Keratinocyte (primary cell): ENCODE measurements at regions not wholly inside any gene's neighbourhood (a gene's known extent, or its start where the extent isn't known, plus 50 kb on each side); places are given as distances from the start of the nearest gene placed in this dataset.

Source experiments
- DNase-seq: peaks from one replicate; pipeline ENCODE4 v3.0.0-alpha.2; 2011; ENCODE audit warnings: low read depth, missing footprints, low spot score
- FAIRE-seq: peaks from 2 replicates; lab custom pipeline; 2011; peaks lifted over from hg19 to GRCh38; lab: Jason Lieb, UNC
- H2AFZ ChIP-seq: 2 replicates; pipeline ENCODE4 v1.6.0; 2012; ENCODE audit warnings: low read length, control low read depth, inconsistent platforms; ENCODE audit not compliant: control insufficient read depth
- H3K27ac ChIP-seq: 2 replicates; pipeline ENCODE4 v1.5.1; 2011; ENCODE audit warnings: low read length; ENCODE audit not compliant: control insufficient read depth, insufficient read depth
- H3K27me3 ChIP-seq: 3 replicates; pipeline ENCODE4 v1.6.0; 2011; ENCODE audit warnings: low read length; ENCODE audit not compliant: control insufficient read depth, insufficient read depth; ENCODE audit errors: extremely low read depth
- H3K36me3 ChIP-seq, 2 experiments: 2 replicates in 1 of 2; 3 replicates in 1 of 2; pipeline ENCODE4 v1.5.1; 2011; ENCODE audit warnings: low read length in 2 of 2, mild to moderate bottlenecking in 1 of 2; ENCODE audit not compliant: control insufficient read depth in 2 of 2, insufficient read depth in 2 of 2; ENCODE audit errors: extremely low read depth in 1 of 2
- H3K4me1 ChIP-seq: 3 replicates; pipeline ENCODE4 v1.5.1; 2011; ENCODE audit warnings: low read length; ENCODE audit not compliant: control insufficient read depth, insufficient read depth; ENCODE audit errors: extremely low read depth
- H3K4me2 ChIP-seq: 3 replicates; pipeline ENCODE4 v1.6.0; 2011; ENCODE audit warnings: low read depth, low read length; ENCODE audit not compliant: control insufficient read depth, insufficient read depth; ENCODE audit errors: extremely low read depth
- H3K4me3 ChIP-seq, 3 experiments: fragments of 200-600 bp in 1 of 3; sonication (generic) in 1 of 3; 2 replicates in 2 of 3; 3 replicates in 1 of 3; pipeline ENCODE4 v1.5.1; 2011 to 2016; ENCODE audit warnings: low read length in 3 of 3, mild to moderate bottlenecking in 3 of 3, control low read depth in 2 of 3, inconsistent platforms in 1 of 3, low read depth in 1 of 3, mixed read lengths in 1 of 3, mixed run types in 1 of 3, moderate library complexity in 1 of 3; ENCODE audit not compliant: control insufficient read depth in 2 of 3, insufficient read depth in 2 of 3; ENCODE audit errors: extremely low read depth in 1 of 3
- H3K79me2 ChIP-seq: 2 replicates; pipeline ENCODE4 v1.6.0; 2012; ENCODE audit warnings: low read length; ENCODE audit not compliant: control insufficient read depth, insufficient read depth
- H3K9ac ChIP-seq: 3 replicates; pipeline ENCODE4 v1.6.0; 2011; ENCODE audit warnings: low read length; ENCODE audit not compliant: control insufficient read depth, insufficient read depth; ENCODE audit errors: extremely low read depth
- H3K9me1 ChIP-seq: 3 replicates; pipeline ENCODE4 v1.6.0; 2011; ENCODE audit warnings: low read length; ENCODE audit not compliant: control insufficient read depth, insufficient read depth; ENCODE audit errors: extremely low read depth
- H3K9me3 ChIP-seq: 2 replicates; pipeline ENCODE4 v1.5.1; 2012; ENCODE audit warnings: low read depth, low read length; ENCODE audit not compliant: control insufficient read depth
- H4K20me1 ChIP-seq: 3 replicates; pipeline ENCODE4 v1.6.0; 2011; ENCODE audit warnings: low read length; ENCODE audit not compliant: control insufficient read depth, insufficient read depth; ENCODE audit errors: extremely low read depth
- CTCF ChIP-seq, 3 experiments: IDR thresholded peaks in 1 of 3; conservative IDR thresholded peaks in 1 of 3; optimal IDR thresholded peaks in 1 of 3; 2 replicates in 2 of 3; 3 replicates in 1 of 3; pipeline versions ENCODE3 to v1.5.1; 2011; ENCODE audit warnings: low read length in 3 of 3, mild to moderate bottlenecking in 3 of 3, moderate library complexity in 2 of 3, control low read depth in 1 of 3, inconsistent platforms in 1 of 3; ENCODE audit not compliant: insufficient read depth in 2 of 3; ENCODE audit errors: extremely low read depth in 1 of 3
- EZH2 ChIP-seq: IDR thresholded peaks from one replicate; pipeline ENCODE4 v1.6.1; 2012; ENCODE audit warnings: inconsistent platforms, mild to moderate bottlenecking, low read length, moderate library complexity
- dilution Hi-C: fragments of 300-500 bp; cut with MboI; formaldehyde crosslinking; loops from one replicate; pipeline ENCODE4 v1.7.0; 2020; ENCODE audit warnings: low sequenced_read_pairs; ENCODE audit not compliant: extremely low pct_ligation_motif_present

GRCh38 chr17:77741109-77741508 lies 217.4 kb upstream of the TNRC6C start:
- Histone ChIP-seq H3K27me3 (peaks cover 19% of the 10 kb centered on the region), H3K79me2 (no peaks in the 10 kb centered on the region), H3K27ac (no peak overlapping the region), H3K4me3 (no peak overlapping the region), H2AFZ (no peak overlapping the region), H3K9me3 (no peaks in the 10 kb centered on the region), H3K4me1 (no peaks in the 10 kb centered on the region), H4K20me1 (no peaks in the 10 kb centered on the region), H3K9ac (no peak overlapping the region), H3K36me3 (no peaks in the 10 kb centered on the region), H3K9me1 (no peaks in the 10 kb centered on the region), H3K4me2 (no peak overlapping the region)
- FAIRE-seq: no peak
- dilution Hi-C loops: no loop called here
- no peak for DNase-seq
- TF ChIP-seq EZH2 (no peak), CTCF (optimal IDR thresholded peaks at IDR 0.05 in 1 of 3, IDR thresholded peaks at IDR 0.05 in 1 of 3, conservative IDR thresholded peaks at IDR 0.05 in 1 of 3; ENCODE audit: extremely low read depth in 1 of 3, insufficient read depth in 2 of 3, low read length in 3 of 3) (peak; percentile 32 to 44 (median 35))

DNA sequence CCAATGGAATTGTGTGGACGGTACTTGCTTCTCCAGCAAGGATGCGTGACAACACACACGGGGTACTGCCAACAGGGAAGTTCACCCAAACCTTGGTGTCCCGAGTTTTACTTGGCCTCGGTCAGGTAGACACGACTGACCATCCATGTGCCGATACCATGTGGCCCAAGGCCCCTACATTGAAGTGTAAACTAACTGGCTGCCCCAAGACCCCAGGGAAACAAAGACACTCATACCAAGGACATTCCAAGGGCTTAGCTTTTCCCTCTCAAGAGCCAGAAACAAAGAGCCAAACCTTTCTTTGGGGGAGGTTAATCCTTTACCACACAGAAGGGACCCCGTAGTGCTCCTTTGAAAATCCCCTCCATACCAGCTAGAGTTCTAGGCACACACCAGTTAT lies 215.9 kb upstream of the TNRC6C start:
- H3K36me3 ChIP-seq: no peaks in the 10 kb centered on the region
- no peaks in the 10 kb centered on the region for H4K20me1 ChIP-seq
- H3K9me3 ChIP-seq: no peaks in the 10 kb centered on the region
- dilution Hi-C loops: no loop called here
- DNase-seq: no peak
- no peaks in the 10 kb centered on the region for H3K79me2 ChIP-seq
- no peaks in the 10 kb centered on the region for H3K9me1 ChIP-seq
- H3K4me2 ChIP-seq: no peak overlapping the region
- H2AFZ ChIP-seq: no peak overlapping the region
- H3K4me3 ChIP-seq: no peak overlapping the region
- peaks cover 5% of the 10 kb centered on the region for H3K27me3 ChIP-seq
- FAIRE-seq: no peak
- TF ChIP-seq CTCF (optimal IDR thresholded peaks at IDR 0.05 in 1 of 3, IDR thresholded peaks at IDR 0.05 in 1 of 3, conservative IDR thresholded peaks at IDR 0.05 in 1 of 3; ENCODE audit: extremely low read depth in 1 of 3, insufficient read depth in 2 of 3, low read length in 3 of 3): no peak
- TF ChIP-seq EZH2: no peak
- H3K9ac ChIP-seq: no peak overlapping the region
- no peak overlapping the region for H3K27ac ChIP-seq
- H3K4me1 ChIP-seq: no peaks in the 10 kb centered on the region
